Liver (tissue), 8 donors: ENCODE measurements at regions not wholly inside any gene's neighbourhood (a gene's known extent, or its start where the extent isn't known, plus 50 kb on each side); places are given as distances from the start of the nearest gene placed in this dataset.

Experiments
- DNase-seq: peaks from one replicate; pipeline ENCODE4 v3.0.0-alpha.2; 2017; ENCODE audit warnings: low spot score
- H3K27ac ChIP-seq, 2 donors: one replicate each; pipeline ENCODE4 v1.7.0; 2013; ENCODE audit warnings: inconsistent platforms in 2 of 2, low read length in 2 of 2, control low read depth in 1 of 2, low read depth in 1 of 2, mild to moderate bottlenecking in 1 of 2
- H3K27me3 ChIP-seq, 4 donors: one replicate each; pipeline versions ENCODE4 v1.6.1 to v1.7.0; 2013; ENCODE audit warnings: low read length in 3 of 4, inconsistent platforms in 1 of 4, mild to moderate bottlenecking in 1 of 4, moderate library complexity in 1 of 4; ENCODE audit not compliant: control insufficient read depth in 4 of 4, insufficient read depth in 4 of 4
- H3K36me3 ChIP-seq, 4 donors: one replicate each; pipeline versions ENCODE4 v1.6.1 to v1.7.0; 2013; ENCODE audit warnings: low read length in 3 of 4, mild to moderate bottlenecking in 3 of 4, low read depth in 1 of 4, moderate library complexity in 1 of 4; ENCODE audit not compliant: control insufficient read depth in 4 of 4, insufficient read depth in 3 of 4
- H3K4me1 ChIP-seq, 4 donors: one replicate each; pipeline versions ENCODE4 v1.6.1 to v1.7.0; 2013; ENCODE audit warnings: low read length in 3 of 4, mild to moderate bottlenecking in 3 of 4, moderate library complexity in 1 of 4; ENCODE audit not compliant: control insufficient read depth in 4 of 4, insufficient read depth in 4 of 4
- H3K4me3 ChIP-seq, 3 donors: one replicate each; pipeline versions ENCODE4 v1.6.1 to v1.7.0; 2013; ENCODE audit warnings: low read length in 3 of 3, control low read depth in 1 of 3, low read depth in 1 of 3, mild to moderate bottlenecking in 1 of 3
- H3K9ac ChIP-seq, 2 donors: one replicate each; pipeline ENCODE4 v1.7.0; 2013; ENCODE audit warnings: low read length in 2 of 2, mild to moderate bottlenecking in 2 of 2, moderate library complexity in 2 of 2, control low read depth in 1 of 2, low read depth in 1 of 2
- H3K9me3 ChIP-seq, 4 donors: one replicate each; pipeline versions ENCODE4 v1.6.1 to v1.7.0; 2013; ENCODE audit warnings: low read length in 3 of 4; ENCODE audit not compliant: control insufficient read depth in 4 of 4
- ATF3 ChIP-seq: IDR thresholded peaks from 2 replicates; pipeline ENCODE4 v1.6.1; 2016; ENCODE audit warnings: antibody characterized with exemption
- CTCF ChIP-seq: fragments of 150-350 bp; IDR thresholded peaks from 2 replicates; pipeline ENCODE4 v1.5.1; 2017; ENCODE audit warnings: improper control_type of control experiment, low read depth, low read length; ENCODE audit not compliant: missing input control
- EGR1 ChIP-seq, 2 donors: IDR thresholded peaks; 2 replicates each; pipeline ENCODE4 v1.6.1; 2016 to 2018; ENCODE audit warnings: antibody characterized with exemption in 2 of 2, low read depth in 2 of 2
- FOXA1 ChIP-seq: IDR thresholded peaks from 2 replicates; pipeline ENCODE4 v1.6.1; 2016; ENCODE audit warnings: antibody characterized with exemption
- FOXA2 ChIP-seq: IDR thresholded peaks from 2 replicates; pipeline ENCODE4 v1.6.1; 2016; ENCODE audit warnings: antibody characterized with exemption
- GABPA ChIP-seq, 2 donors: IDR thresholded peaks in 1 of 2; conservative IDR thresholded peaks in 1 of 2; 2 replicates each; pipeline ENCODE4 v1.6.1; 2016; ENCODE audit warnings: antibody characterized with exemption in 2 of 2, mild to moderate bottlenecking in 1 of 2, moderate library complexity in 1 of 2
- HNF4A ChIP-seq, 2 donors: conservative IDR thresholded peaks; 2 replicates each; pipeline ENCODE4 v1.6.1; 2016; ENCODE audit warnings: antibody characterized with exemption in 2 of 2, mild to moderate bottlenecking in 2 of 2
- HNF4G ChIP-seq: IDR thresholded peaks from 2 replicates; pipeline ENCODE4 v1.6.1; 2016; ENCODE audit warnings: antibody characterized with exemption
- JUND ChIP-seq, 2 donors: IDR thresholded peaks; 2 replicates each; pipeline ENCODE4 v1.6.1; 2016; ENCODE audit warnings: antibody characterized with exemption in 2 of 2
- MAX ChIP-seq: IDR thresholded peaks from 2 replicates; pipeline ENCODE4 v1.6.1; 2016; ENCODE audit warnings: antibody characterized with exemption
- NR2F2 ChIP-seq: IDR thresholded peaks from 2 replicates; pipeline ENCODE4 v1.6.1; 2016; ENCODE audit warnings: antibody characterized with exemption
- RAD21 ChIP-seq, 2 donors: IDR thresholded peaks; 2 replicates each; pipeline ENCODE4 v1.6.1; 2016; ENCODE audit warnings: antibody characterized with exemption in 2 of 2, mild to moderate bottlenecking in 2 of 2
- REST ChIP-seq: IDR thresholded peaks from 2 replicates; pipeline ENCODE4 v1.6.1; 2016; ENCODE audit warnings: antibody characterized with exemption, mild to moderate bottlenecking
- RXRA ChIP-seq, 2 donors: IDR thresholded peaks; 2 replicates each; pipeline ENCODE4 v1.6.1; 2017 to 2018; ENCODE audit warnings: antibody characterized with exemption in 2 of 2, mild to moderate bottlenecking in 1 of 2
- SP1 ChIP-seq: IDR thresholded peaks from 2 replicates; pipeline ENCODE4 v1.6.1; 2018; ENCODE audit warnings: antibody characterized with exemption, mild to moderate bottlenecking
- TAF1 ChIP-seq: conservative IDR thresholded peaks from 2 replicates; pipeline ENCODE4 v1.6.1; 2016; ENCODE audit warnings: antibody characterized with exemption, mild to moderate bottlenecking
- YY1 ChIP-seq: IDR thresholded peaks from 2 replicates; pipeline ENCODE4 v1.6.1; 2016; ENCODE audit warnings: antibody characterized with exemption, mild to moderate bottlenecking
- ZBTB33 ChIP-seq: IDR thresholded peaks from 2 replicates; pipeline ENCODE4 v1.6.1; 2016; ENCODE audit warnings: antibody characterized with exemption
- WGBS: extraction: QIAGEN DNeasy Blood & Tissue Kit; methylation state at CpG from one replicate; pipeline ENCODE4 v1.1.7; 2013; 5-methylcytosine and 5-hydroxymethylcytosine counted together
- donor health status: healthy.
- donor health status: healthy.
- donor health status: healthy.
- donor health status: healthy.
- donor health status: healthy.

GRCh38 chr1:37238364-37239224 lies 204.3 kb upstream of the GRIK3 start:
- no peak overlapping the region for H3K27ac ChIP-seq
- no peak overlapping the region for H3K4me3 ChIP-seq
- TF ChIP-seq NR2F2: no peak
- TF ChIP-seq RAD21 (IDR thresholded peaks at IDR 0.05): no peak
- no peak for TF ChIP-seq MAX
- no peak for TF ChIP-seq EGR1 (IDR thresholded peaks at IDR 0.05; ENCODE audit: low read depth in 2 of 2)
- TF ChIP-seq REST: no peak
- TF ChIP-seq RXRA (IDR thresholded peaks at IDR 0.05): no peak
- TF ChIP-seq FOXA1: no peak
- no peak for TF ChIP-seq JUND (IDR thresholded peaks at IDR 0.05)
- TF ChIP-seq FOXA2: no peak
- TF ChIP-seq SP1: no peak
- no peak for TF ChIP-seq ZBTB33
- TF ChIP-seq CTCF: no peak
- no peak for TF ChIP-seq YY1
- TF ChIP-seq GABPA (IDR thresholded peaks at IDR 0.05 in 1 of 2, conservative IDR thresholded peaks at IDR 0.05 in 1 of 2): no peak
- TF ChIP-seq ATF3: no peak
- TF ChIP-seq HNF4G: no peak
- TF ChIP-seq TAF1: no peak
- TF ChIP-seq HNF4A (conservative IDR thresholded peaks at IDR 0.05): no peak
- H3K9ac ChIP-seq: no peak overlapping the region
- 60% methylated on average over 11 of the region's 11 CpGs for WGBS
- no peak for DNase-seq
- no peaks in the 10 kb centered on the region for H3K9me3 ChIP-seq
- no peaks in the 10 kb centered on the region for H3K4me1 ChIP-seq
- H3K36me3 ChIP-seq: no peaks in the 10 kb centered on the region
- peaks cover 0 to 6% (median 0%) of the 10 kb centered on the region in 4 donors for H3K27me3 ChIP-seq
